Tibial nerve (tissue), 4 donors: ENCODE measurements at regions not wholly inside any gene's neighbourhood (a gene's known extent, or its start where the extent isn't known, plus 50 kb on each side); places are given as distances from the start of the nearest gene placed in this dataset.

Experiments
- DNase-seq, 2 donors: peaks; one replicate each; pipeline ENCODE4 v3.0.0-alpha.2; 2019; ENCODE audit warnings: low spot score in 2 of 2
- H3K27ac ChIP-seq, 4 donors: fragments of 200-600 bp; sonication (generic) in 3 of 4; one replicate each; pipeline ENCODE4 v1.5.1; 2017 to 2019; ENCODE audit warnings: mild to moderate bottlenecking in 1 of 4
- H3K27me3 ChIP-seq, 2 donors: fragments of 200-600 bp; sonication (generic) in 1 of 2; one replicate each; pipeline versions ENCODE4 v1.5.1 to v1.6.0; 2017 to 2019
- H3K36me3 ChIP-seq, 3 donors: fragments of 200-600 bp; sonication (generic); one replicate each; pipeline ENCODE4 v1.5.1; 2018 to 2019
- H3K4me1 ChIP-seq, 4 donors: fragments of 200-600 bp; sonication (generic) in 3 of 4; one replicate each; pipeline ENCODE4 v1.5.1; 2017 to 2019
- H3K4me3 ChIP-seq, 4 donors: fragments of 200-600 bp; sonication (generic) in 3 of 4; one replicate each; pipeline ENCODE4 v1.5.1; 2017 to 2019; ENCODE audit warnings: mild to moderate bottlenecking in 1 of 4, moderate library complexity in 1 of 4
- H3K9me3 ChIP-seq, 4 donors: fragments of 200-600 bp; sonication (generic) in 3 of 4; one replicate each; pipeline ENCODE4 v1.5.1; 2017 to 2019
- EP300 ChIP-seq, 2 donors: sonication (generic); formaldehyde crosslinking; IDR thresholded peaks; one replicate each; pipeline ENCODE4 v1.6.1; 2017; ENCODE audit warnings: antibody characterized with exemption in 2 of 2, mild to moderate bottlenecking in 1 of 2
- POLR2A ChIP-seq, 2 donors: fragments of 450-650 bp; IDR thresholded peaks; one replicate each; pipeline ENCODE4 v1.6.1; 2017; ENCODE audit warnings: antibody characterized with exemption in 2 of 2, mild to moderate bottlenecking in 2 of 2, moderate library complexity in 2 of 2
- whole genome bisulfite sequencing, 2 donors: methylation state at CpG; one replicate each; pipeline ENCODE4 v1.1.5; 2018; 5-methylcytosine and 5-hydroxymethylcytosine counted together
- TF ChIP-seq, protein P1 (sequence below), 5 experiments: fragments of 200-600 bp in 3 of 5; fragments of 450-650 bp in 2 of 5; sonication (generic) in 3 of 5; IDR thresholded peaks; one replicate each; pipeline ENCODE4 v1.5.1; 2016 to 2019; ENCODE audit warnings: antibody characterized with exemption in 5 of 5, mild to moderate bottlenecking in 3 of 5, moderate library complexity in 2 of 5

DNA sequence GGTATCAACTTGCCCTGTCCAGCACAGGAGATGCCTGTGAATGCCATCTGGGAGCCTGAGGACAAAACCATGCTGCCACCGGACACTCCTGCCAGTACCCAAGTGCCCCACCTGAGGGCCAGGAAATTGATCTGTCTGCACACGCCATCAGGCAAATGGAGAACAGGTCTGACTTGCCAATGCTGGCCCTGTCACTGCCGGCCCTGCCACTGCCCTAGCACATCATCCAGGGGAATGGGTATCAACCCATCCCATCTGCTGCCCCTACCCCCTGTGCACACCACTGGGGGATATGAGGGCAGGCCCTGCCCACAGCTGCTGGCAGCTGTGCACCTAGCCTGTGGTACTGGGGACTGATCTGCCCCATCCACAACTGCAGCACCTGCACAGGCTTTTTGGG lies 1081.6 kb upstream of the EYS start:
- Histone ChIP-seq H3K36me3 (no peaks in the 10 kb centered on the region), H3K9me3 (no peaks in the 10 kb centered on the region), H3K4me1 (no peaks in the 10 kb centered on the region), H3K4me3 (no peak overlapping the region), H3K27me3 (no peaks in the 10 kb centered on the region), H3K27ac (no peak overlapping the region)
- DNase-seq = no peak
- WGBS, 2 donors = 91 to 100% methylated on average over 1 to 3 of the region's 3 CpGs
- TF ChIP-seq EP300 (IDR thresholded peaks at IDR 0.05) (no peak), POLR2A (IDR thresholded peaks at IDR 0.05) (no peak)
- TF ChIP-seq, protein P1, sequence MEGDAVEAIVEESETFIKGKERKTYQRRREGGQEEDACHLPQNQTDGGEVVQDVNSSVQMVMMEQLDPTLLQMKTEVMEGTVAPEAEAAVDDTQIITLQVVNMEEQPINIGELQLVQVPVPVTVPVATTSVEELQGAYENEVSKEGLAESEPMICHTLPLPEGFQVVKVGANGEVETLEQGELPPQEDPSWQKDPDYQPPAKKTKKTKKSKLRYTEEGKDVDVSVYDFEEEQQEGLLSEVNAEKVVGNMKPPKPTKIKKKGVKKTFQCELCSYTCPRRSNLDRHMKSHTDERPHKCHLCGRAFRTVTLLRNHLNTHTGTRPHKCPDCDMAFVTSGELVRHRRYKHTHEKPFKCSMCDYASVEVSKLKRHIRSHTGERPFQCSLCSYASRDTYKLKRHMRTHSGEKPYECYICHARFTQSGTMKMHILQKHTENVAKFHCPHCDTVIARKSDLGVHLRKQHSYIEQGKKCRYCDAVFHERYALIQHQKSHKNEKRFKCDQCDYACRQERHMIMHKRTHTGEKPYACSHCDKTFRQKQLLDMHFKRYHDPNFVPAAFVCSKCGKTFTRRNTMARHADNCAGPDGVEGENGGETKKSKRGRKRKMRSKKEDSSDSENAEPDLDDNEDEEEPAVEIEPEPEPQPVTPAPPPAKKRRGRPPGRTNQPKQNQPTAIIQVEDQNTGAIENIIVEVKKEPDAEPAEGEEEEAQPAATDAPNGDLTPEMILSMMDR (IDR thresholded peaks at IDR 0.05) = no peak

DNA sequence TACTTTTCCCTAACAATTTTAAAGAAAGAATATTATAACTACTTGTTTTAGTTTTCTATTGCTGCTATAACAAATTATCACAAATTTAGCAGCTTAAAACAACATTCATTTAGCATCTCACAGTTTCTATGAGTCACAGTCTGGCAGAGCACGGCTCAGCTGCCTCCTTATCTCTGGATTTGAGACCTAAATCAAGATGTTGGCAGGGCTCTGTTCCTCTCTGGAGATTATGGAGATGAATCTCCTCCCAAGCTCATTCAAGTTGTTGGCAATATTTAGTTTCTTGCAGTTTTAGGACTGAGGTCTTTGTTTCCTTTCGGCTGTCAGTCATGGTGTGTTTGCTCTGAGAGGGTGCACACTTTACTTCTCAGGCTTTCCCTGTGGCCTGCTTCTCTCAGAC lies 1065.8 kb upstream of the EYS start:
- 45 to 62% methylated on average over 2 of the region's 2 CpGs for WGBS, 2 donors
- Histone ChIP-seq H3K27ac (no peak overlapping the region), H3K4me3 (no peak overlapping the region), H3K36me3 (no peaks in the 10 kb centered on the region), H3K27me3 (no peaks in the 10 kb centered on the region), H3K9me3 (peaks cover 0 to 15% (median 5%) of the 10 kb centered on the region in 4 donors), H3K4me1 (no peaks in the 10 kb centered on the region)
- no peak for DNase-seq
- no peak for TF ChIP-seq EP300 (IDR thresholded peaks at IDR 0.05)
- TF ChIP-seq POLR2A (IDR thresholded peaks at IDR 0.05) = no peak
- TF ChIP-seq, protein P1 (IDR thresholded peaks at IDR 0.05) = no peak

DNA sequence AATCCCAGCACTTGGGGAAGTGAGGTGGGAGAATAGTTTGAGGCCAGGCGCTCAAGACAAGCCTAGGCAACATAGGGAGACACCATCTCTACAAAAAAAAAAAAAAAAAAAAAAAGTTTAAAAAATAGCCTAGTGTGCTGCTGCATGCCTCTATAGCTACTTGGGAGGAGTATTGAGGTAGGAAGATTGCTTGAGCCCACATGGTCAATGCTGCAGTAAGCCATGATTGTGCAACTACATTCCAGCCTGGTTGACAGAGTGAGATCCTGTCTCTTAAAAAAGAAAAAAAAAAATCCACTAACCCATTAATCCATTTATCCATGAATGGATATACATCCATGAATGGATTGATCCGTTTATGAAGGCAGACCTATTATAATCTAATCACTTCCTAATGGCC lies 1064.6 kb upstream of the EYS start:
- Histone ChIP-seq H3K9me3 (peaks cover 0 to 10% (median 4%) of the 10 kb centered on the region in 4 donors), H3K27ac (no peak overlapping the region), H3K4me1 (no peaks in the 10 kb centered on the region), H3K36me3 (no peaks in the 10 kb centered on the region), H3K27me3 (no peaks in the 10 kb centered on the region), H3K4me3 (no peak overlapping the region)
- TF ChIP-seq, protein P1 (IDR thresholded peaks at IDR 0.05) = no peak
- TF ChIP-seq POLR2A (IDR thresholded peaks at IDR 0.05) (no peak), EP300 (IDR thresholded peaks at IDR 0.05) (no peak)
- 80% methylated on average over 2 of the region's 2 CpGs for WGBS, 2 donors
- DNase-seq = no peak

DNA sequence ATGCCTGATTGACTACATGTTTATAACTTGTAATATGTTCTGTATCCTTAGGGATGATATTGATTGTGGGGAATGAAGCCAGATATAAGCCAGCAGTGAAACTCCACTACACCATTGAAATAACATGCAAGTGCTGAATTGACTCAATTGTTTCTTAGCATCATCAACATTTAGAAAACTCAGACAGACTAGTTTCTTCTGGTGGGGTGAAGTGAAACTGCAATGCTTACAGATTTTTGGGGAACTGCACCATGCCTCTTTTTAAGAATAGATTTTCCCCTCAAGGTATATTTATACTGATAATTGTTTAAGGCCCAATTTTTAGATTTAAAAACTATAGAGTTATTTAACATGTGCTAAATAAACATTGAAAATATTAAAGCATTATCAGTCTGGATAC lies 1044.6 kb upstream of the EYS start:
- Histone ChIP-seq H3K4me3 (no peak overlapping the region), H3K4me1 (no peaks in the 10 kb centered on the region), H3K36me3 (no peaks in the 10 kb centered on the region), H3K27me3 (no peaks in the 10 kb centered on the region), H3K27ac (no peak overlapping the region), H3K9me3 (no peaks in the 10 kb centered on the region)
- no peak for DNase-seq
- TF ChIP-seq, protein P1 (IDR thresholded peaks at IDR 0.05) = no peak
- no peak for TF ChIP-seq POLR2A (IDR thresholded peaks at IDR 0.05)
- no peak for TF ChIP-seq EP300 (IDR thresholded peaks at IDR 0.05)

DNA sequence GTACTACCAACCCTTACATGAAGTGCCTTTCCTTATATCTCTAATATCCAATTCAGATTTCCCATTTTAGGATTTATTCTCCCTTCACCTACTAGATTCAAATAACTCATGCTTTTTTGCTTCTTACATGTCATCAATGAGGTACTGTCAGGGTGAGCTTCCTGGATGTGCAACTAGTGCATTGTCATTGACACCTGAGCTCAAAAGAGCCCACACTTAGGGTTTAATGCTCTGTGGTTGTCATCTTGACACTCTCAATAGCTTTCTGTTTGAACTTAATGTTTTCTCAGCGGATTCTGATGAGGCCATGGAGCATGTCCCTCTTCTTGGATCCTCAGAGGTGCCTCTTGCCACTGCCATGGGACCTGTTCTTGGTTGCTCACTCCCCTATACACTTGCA lies 1033.3 kb upstream of the EYS start:
- WGBS, 2 donors = 70 to 79% methylated on average over 1 of the region's 1 CpG
- H3K27ac ChIP-seq = no peak overlapping the region

More for the DNA sequence above, 1033.3 kb upstream of the EYS start:
- Histone ChIP-seq H3K4me3 (no peak overlapping the region), H3K27me3 (no peaks in the 10 kb centered on the region), H3K36me3 (no peaks in the 10 kb centered on the region), H3K9me3 (no peaks in the 10 kb centered on the region), H3K4me1 (no peaks in the 10 kb centered on the region)
- no peak for DNase-seq
- no peak for TF ChIP-seq POLR2A (IDR thresholded peaks at IDR 0.05)
- TF ChIP-seq, protein P1 (IDR thresholded peaks at IDR 0.05) = no peak
- TF ChIP-seq EP300 (IDR thresholded peaks at IDR 0.05) = no peak
